ENCODE measurements at regions not wholly inside any gene's neighbourhood (a gene's known extent, or its start where the extent isn't known, plus 50 kb on each side); places are given as distances from the start of the nearest gene placed in this dataset.
"Not testable (repeated sequence)": the region's sequence is repeated elsewhere in the genome, so short reads cannot be mapped to it uniquely, and the experiment has no call there.

DNA sequence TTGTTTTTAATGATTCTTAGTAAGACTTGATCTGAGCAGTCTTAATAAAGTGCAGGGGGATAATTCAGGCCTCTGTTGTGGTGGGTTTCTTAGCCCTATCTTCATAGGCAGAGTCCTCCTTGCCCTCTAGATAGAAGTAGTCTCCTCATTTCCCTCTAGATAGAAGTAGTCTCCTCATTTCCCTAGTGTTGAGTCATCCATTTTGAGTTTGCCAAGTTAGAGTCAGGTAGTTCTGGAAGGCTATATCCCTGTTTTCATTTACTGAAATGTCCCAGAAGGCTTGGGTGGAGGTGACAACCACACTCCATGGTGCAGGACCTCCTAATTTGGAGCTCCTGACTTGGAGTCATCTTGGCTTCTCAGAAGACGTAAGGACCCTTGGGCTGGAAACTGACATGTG, 384.6 kb downstream of the MLLT3 start:
- Mint-ChIP-seq H3K27ac (no peak overlapping the region), H3K4me1 (peaks cover 13% of the 10 kb centered on the region), H3K4me3 (no peak overlapping the region), H3K9me3 (ENCODE audit: insufficient read depth) (no peaks in the 10 kb centered on the region), H3K27me3 (peaks cover 20% of the 10 kb centered on the region)
- ChIA-PET CTCF (no interaction called here), POLR2A (no interaction called here)
- H3K4me2 ChIP-seq (replicated peaks; ENCODE audit: low read depth, low read length, poor library complexity, severe bottlenecking) = no peak overlapping the region
- 100% methylated on average over 1 of the region's 1 CpG for WGBS (ENCODE audit: insufficient coverage)
- H3K4me1 ChIP-seq (ENCODE audit: control insufficient read depth in 2 of 2, insufficient read depth in 2 of 2, low read length in 2 of 2) = peaks cover 13% of the 10 kb centered on the region in 2 donors
- no peaks in the 10 kb centered on the region for H4K20me1 ChIP-seq (ENCODE audit: control insufficient read depth, insufficient read depth, low read length, poor library complexity, severe bottlenecking)
- H3K27ac ChIP-seq (ENCODE audit: low read length in 2 of 2) = no peak overlapping the region
- DNase-seq (no peak), ATAC-seq (ENCODE audit: low read depth) (no peak)
- H3K9me3 ChIP-seq (ENCODE audit: control extremely low read depth in 1 of 3, control insufficient read depth in 2 of 3, insufficient read depth in 1 of 3, low read length in 2 of 3) = peaks cover 0 to 9% (median 0%) of the 10 kb centered on the region in 3 donors
- H3K27me3 ChIP-seq (replicated peaks in 1 of 4; ENCODE audit: control extremely low read depth in 1 of 4, control insufficient read depth in 3 of 4, insufficient read depth in 4 of 4, low read length in 3 of 4) = peaks cover 0 to 17% (median 2%) of the 10 kb centered on the region in 4 experiments
- H3K36me3 ChIP-seq (replicated peaks in 1 of 2; ENCODE audit: control extremely low read depth in 1 of 2, control insufficient read depth in 1 of 2, extremely low read depth in 1 of 2, insufficient read depth in 2 of 2, low read length in 1 of 2) = no peaks in the 10 kb centered on the region
- no peak overlapping the region for H3K4me3 ChIP-seq (ENCODE audit: control extremely low read depth in 1 of 5, extremely low read depth in 1 of 5, insufficient read depth in 1 of 5, low read depth in 2 of 5, low read length in 4 of 5)
- TF ChIP-seq, protein P1, sequence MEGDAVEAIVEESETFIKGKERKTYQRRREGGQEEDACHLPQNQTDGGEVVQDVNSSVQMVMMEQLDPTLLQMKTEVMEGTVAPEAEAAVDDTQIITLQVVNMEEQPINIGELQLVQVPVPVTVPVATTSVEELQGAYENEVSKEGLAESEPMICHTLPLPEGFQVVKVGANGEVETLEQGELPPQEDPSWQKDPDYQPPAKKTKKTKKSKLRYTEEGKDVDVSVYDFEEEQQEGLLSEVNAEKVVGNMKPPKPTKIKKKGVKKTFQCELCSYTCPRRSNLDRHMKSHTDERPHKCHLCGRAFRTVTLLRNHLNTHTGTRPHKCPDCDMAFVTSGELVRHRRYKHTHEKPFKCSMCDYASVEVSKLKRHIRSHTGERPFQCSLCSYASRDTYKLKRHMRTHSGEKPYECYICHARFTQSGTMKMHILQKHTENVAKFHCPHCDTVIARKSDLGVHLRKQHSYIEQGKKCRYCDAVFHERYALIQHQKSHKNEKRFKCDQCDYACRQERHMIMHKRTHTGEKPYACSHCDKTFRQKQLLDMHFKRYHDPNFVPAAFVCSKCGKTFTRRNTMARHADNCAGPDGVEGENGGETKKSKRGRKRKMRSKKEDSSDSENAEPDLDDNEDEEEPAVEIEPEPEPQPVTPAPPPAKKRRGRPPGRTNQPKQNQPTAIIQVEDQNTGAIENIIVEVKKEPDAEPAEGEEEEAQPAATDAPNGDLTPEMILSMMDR (IDR thresholded peaks at IDR 0.05) = no peak
- TF ChIP-seq EZH2 (IDR thresholded peaks at IDR 0.05; ENCODE audit: borderline replicate concordance, insufficient read depth, low read depth, low read length, poor library complexity, severe bottlenecking) = no peak
- H3K79me2 ChIP-seq (ENCODE audit: control insufficient read depth, insufficient read depth, low read length) = no peaks in the 10 kb centered on the region
- no peak overlapping the region for H3K9ac ChIP-seq (ENCODE audit: low read length)
- H2AFZ ChIP-seq (ENCODE audit: insufficient read depth, low read depth, low read length, poor library complexity, severe bottlenecking) = no peak overlapping the region
- intact Hi-C loops (cut with micrococcal nuclease) = no loop called here

DNA sequence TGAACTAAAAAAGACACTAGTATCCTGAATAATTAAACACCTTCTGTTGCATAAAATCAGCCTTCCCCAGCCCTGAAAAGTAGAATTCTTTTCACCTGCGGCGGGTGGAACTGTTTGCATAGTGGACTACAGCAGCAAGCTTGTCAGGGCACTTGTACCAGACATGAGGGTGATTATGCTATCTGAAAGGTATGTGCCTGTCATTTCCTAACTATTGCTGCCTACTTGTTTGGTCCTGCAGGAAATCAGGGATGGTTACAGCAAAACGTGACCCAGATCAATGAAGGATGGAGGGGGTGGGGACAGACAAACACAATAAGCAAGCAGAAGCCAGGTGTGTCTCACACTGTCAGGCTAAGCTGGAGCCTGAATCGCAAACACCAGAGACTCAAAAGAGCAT, 385.6 kb downstream of the MLLT3 start:
- peaks cover 3% of the 10 kb centered on the region for H3K4me1 Mint-ChIP-seq
- H3K4me3 ChIP-seq (ENCODE audit: control extremely low read depth in 1 of 5, extremely low read depth in 1 of 5, insufficient read depth in 1 of 5, low read depth in 2 of 5, low read length in 4 of 5) = no peak overlapping the region
- H3K36me3 ChIP-seq (replicated peaks in 1 of 2; ENCODE audit: control extremely low read depth in 1 of 2, control insufficient read depth in 1 of 2, extremely low read depth in 1 of 2, insufficient read depth in 2 of 2, low read length in 1 of 2) = no peaks in the 10 kb centered on the region
- H3K4me3 Mint-ChIP-seq = no peak overlapping the region
- intact Hi-C loops (cut with micrococcal nuclease) = no loop called here
- TF ChIP-seq, protein P1 (IDR thresholded peaks at IDR 0.05) = no peak
- no peak for TF ChIP-seq EZH2 (IDR thresholded peaks at IDR 0.05; ENCODE audit: borderline replicate concordance, insufficient read depth, low read depth, low read length, poor library complexity, severe bottlenecking)
- CTCF ChIA-PET = no interaction called here
- ATAC-seq (ENCODE audit: low read depth) (no peak), DNase-seq (no peak)
- H3K9me3 Mint-ChIP-seq (ENCODE audit: insufficient read depth) = no peaks in the 10 kb centered on the region
- no peak overlapping the region for H3K4me2 ChIP-seq (replicated peaks; ENCODE audit: low read depth, low read length, poor library complexity, severe bottlenecking)
- peaks cover 0 to 9% (median 0%) of the 10 kb centered on the region in 3 donors for H3K9me3 ChIP-seq (ENCODE audit: control extremely low read depth in 1 of 3, control insufficient read depth in 2 of 3, insufficient read depth in 1 of 3, low read length in 2 of 3)
- no peaks in the 10 kb centered on the region for H4K20me1 ChIP-seq (ENCODE audit: control insufficient read depth, insufficient read depth, low read length, poor library complexity, severe bottlenecking)
- H3K27me3 ChIP-seq (replicated peaks in 1 of 4; ENCODE audit: control extremely low read depth in 1 of 4, control insufficient read depth in 3 of 4, insufficient read depth in 4 of 4, low read length in 3 of 4) = peaks cover 0 to 15% (median 2%) of the 10 kb centered on the region in 4 experiments
- no peak overlapping the region for H2AFZ ChIP-seq (ENCODE audit: insufficient read depth, low read depth, low read length, poor library complexity, severe bottlenecking)
- H3K9ac ChIP-seq (ENCODE audit: low read length) = no peak overlapping the region
- H3K79me2 ChIP-seq (ENCODE audit: control insufficient read depth, insufficient read depth, low read length) = no peaks in the 10 kb centered on the region
- WGBS (ENCODE audit: insufficient coverage) = 88% methylated on average over 2 of the region's 4 CpGs
- H3K4me1 ChIP-seq (ENCODE audit: control insufficient read depth in 2 of 2, insufficient read depth in 2 of 2, low read length in 2 of 2) = peaks cover 3% of the 10 kb centered on the region in 2 donors
- no peak overlapping the region for H3K27ac Mint-ChIP-seq
- no peak overlapping the region for H3K27ac ChIP-seq (ENCODE audit: low read length in 2 of 2)
- POLR2A ChIA-PET = no interaction called here
- H3K27me3 Mint-ChIP-seq = peaks cover 15% of the 10 kb centered on the region

DNA sequence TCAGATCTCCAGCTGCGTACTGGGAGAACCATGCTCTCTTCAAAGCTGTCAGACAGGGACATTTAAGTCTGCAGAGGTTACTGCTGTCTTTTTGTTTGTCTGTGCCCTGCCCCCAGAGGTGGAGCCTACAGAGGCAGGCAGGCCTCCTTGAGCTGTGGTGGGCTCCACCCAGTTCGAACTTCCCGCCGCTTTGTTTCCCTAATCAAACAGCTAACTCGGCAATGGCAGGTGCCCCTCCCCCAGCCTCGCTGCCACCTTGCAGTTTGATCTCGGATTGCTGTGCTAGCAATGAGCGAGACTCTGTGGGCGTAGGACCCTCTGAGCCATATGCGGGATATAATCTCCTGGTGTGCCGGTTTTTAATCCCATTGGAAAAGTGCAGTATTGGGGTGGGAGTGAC, 387.1 kb downstream of the MLLT3 start:
- not testable (repeated sequence) for ATAC-seq (ENCODE audit: low read depth)

More for the DNA sequence above, 387.1 kb downstream of the MLLT3 start:
- H3K27me3 ChIP-seq (replicated peaks in 1 of 4; ENCODE audit: control extremely low read depth in 1 of 4, control insufficient read depth in 3 of 4, insufficient read depth in 4 of 4, low read length in 3 of 4); H4K20me1 ChIP-seq (ENCODE audit: control insufficient read depth, insufficient read depth, low read length, poor library complexity, severe bottlenecking); H3K27ac ChIP-seq (ENCODE audit: low read length in 2 of 2); H3K9me3 ChIP-seq (ENCODE audit: control extremely low read depth in 1 of 3, control insufficient read depth in 2 of 3, insufficient read depth in 1 of 3, low read length in 2 of 3); H3K27me3 Mint-ChIP-seq; H3K4me1 Mint-ChIP-seq; H3K4me3 ChIP-seq (ENCODE audit: control extremely low read depth in 1 of 5, extremely low read depth in 1 of 5, insufficient read depth in 1 of 5, low read depth in 2 of 5, low read length in 4 of 5); H3K9me3 Mint-ChIP-seq (ENCODE audit: insufficient read depth); H3K79me2 ChIP-seq (ENCODE audit: control insufficient read depth, insufficient read depth, low read length); POLR2A ChIA-PET; intact Hi-C loops (cut with micrococcal nuclease); DNase-seq; CTCF ChIA-PET; H3K36me3 ChIP-seq (replicated peaks in 1 of 2; ENCODE audit: control extremely low read depth in 1 of 2, control insufficient read depth in 1 of 2, extremely low read depth in 1 of 2, insufficient read depth in 2 of 2, low read length in 1 of 2); H3K4me1 ChIP-seq (ENCODE audit: control insufficient read depth in 2 of 2, insufficient read depth in 2 of 2, low read length in 2 of 2); H3K4me2 ChIP-seq (replicated peaks; ENCODE audit: low read depth, low read length, poor library complexity, severe bottlenecking); H3K27ac Mint-ChIP-seq; H3K9ac ChIP-seq (ENCODE audit: low read length); H2AFZ ChIP-seq (ENCODE audit: insufficient read depth, low read depth, low read length, poor library complexity, severe bottlenecking); H3K4me3 Mint-ChIP-seq: not testable (repeated sequence)
- 99% methylated on average over 11 of the region's 11 CpGs for WGBS (ENCODE audit: insufficient coverage)

All from B cell (primary cell).